HG03196 (cell line): ENCODE measurements at regions not wholly inside any gene's neighbourhood (a gene's known extent, or its start where the extent isn't known, plus 50 kb on each side); places are given as distances from the start of the nearest gene placed in this dataset.

Experiments used
- ATAC-seq: cut with Tn5 transposase; IDR thresholded peaks from one replicate; pipeline ENCODE4 v1.9.1; 2021; ENCODE audit not compliant: unreplicated experiment

DNA sequence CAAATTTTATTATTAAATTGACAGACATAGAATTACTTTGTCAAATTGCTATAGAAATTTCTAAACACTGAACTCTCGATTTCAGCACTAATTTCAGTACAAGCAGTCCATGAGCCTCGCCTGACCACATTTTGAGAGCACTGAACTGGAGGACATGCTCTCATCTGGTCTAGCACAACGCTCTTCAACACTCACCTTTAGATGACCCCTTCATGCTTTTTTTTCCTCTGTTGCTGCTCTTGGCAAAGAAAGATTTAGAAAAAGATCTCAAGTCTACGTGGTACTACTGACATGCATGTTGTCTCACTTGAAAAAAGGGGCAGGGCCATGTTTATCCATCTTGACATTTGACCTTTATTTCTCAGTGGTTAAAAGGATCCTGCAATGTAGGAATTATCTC is 981.5 kb downstream of the DIAPH3 start:
- no peak for ATAC-seq

DNA sequence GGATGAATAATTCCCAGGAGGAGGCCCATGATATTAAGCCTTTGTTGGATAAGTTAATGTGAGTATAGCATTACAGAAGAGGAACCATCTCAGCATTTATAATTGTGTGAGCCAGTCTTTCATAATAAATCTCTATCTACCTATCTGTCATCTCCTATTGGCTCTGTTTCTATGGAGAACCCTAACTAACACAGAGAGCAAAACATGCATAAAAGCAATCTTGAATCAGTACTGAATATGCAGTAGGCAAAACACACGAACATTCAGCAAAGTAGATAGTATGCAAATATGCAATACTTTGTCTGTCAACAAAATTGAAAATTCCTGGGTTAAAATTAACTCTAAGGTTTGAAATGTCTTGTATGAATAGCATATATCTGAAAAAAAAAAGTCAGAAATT is 966.3 kb downstream of the DIAPH3 start:
- ATAC-seq: no peak

DNA sequence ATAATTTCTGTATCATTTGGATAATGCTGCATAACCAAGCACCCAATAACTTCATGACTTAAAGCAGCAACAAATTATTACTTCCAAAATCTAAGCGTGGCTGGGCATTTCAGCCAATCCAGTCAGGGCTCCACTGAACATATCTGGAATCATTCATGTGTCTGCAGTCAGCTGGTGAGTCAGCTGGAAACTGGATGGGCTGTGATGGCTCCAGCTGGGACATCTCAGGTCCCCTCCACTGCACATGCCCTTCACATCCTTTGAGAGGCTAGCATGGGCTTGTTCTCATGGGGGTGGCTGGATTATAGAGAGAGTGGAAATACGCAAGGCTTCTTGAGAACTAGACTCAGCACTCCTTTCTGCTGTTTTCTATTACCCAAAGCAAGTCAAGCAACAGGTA is 961.9 kb downstream of the DIAPH3 start:
- ATAC-seq: no peak

DNA sequence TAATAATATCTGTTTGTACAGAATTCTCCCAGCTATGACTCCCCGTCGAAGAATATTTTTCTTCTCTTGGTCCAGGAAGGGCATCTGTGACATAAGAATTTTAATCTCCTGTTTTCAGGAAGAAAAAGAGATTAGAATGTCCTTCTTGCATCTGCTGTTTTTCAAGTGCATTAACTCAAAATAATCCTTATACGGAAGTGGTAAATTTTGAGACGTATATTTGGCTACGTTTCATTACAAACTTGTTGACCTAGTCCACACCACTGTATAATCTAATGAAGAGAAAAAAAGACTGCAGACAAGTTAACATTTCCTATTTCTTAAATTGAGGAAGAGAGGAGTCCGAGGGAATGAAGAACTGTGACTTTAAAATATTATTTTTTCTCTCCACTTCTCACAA is 959.9 kb downstream of the DIAPH3 start:
- no peak for ATAC-seq

DNA sequence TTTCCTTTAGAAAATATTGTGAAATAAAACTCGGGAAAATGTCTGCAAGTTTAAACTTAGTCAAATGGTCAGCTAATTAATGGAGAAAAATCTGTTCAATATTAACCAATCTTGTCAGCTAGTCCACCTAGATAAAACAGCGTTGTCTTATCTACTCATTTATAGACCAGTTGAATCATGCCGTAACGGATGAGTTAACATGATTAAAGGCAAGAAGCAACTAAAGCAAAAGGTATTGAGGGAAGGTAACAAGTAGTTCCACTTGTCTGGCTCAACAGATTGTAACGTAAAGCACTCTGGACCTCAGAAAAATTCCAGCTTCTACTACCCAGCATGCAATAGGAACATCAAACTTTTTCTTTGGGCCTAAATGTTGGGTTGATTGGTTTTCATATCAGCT is 958.2 kb downstream of the DIAPH3 start:
- ATAC-seq: no peak

DNA sequence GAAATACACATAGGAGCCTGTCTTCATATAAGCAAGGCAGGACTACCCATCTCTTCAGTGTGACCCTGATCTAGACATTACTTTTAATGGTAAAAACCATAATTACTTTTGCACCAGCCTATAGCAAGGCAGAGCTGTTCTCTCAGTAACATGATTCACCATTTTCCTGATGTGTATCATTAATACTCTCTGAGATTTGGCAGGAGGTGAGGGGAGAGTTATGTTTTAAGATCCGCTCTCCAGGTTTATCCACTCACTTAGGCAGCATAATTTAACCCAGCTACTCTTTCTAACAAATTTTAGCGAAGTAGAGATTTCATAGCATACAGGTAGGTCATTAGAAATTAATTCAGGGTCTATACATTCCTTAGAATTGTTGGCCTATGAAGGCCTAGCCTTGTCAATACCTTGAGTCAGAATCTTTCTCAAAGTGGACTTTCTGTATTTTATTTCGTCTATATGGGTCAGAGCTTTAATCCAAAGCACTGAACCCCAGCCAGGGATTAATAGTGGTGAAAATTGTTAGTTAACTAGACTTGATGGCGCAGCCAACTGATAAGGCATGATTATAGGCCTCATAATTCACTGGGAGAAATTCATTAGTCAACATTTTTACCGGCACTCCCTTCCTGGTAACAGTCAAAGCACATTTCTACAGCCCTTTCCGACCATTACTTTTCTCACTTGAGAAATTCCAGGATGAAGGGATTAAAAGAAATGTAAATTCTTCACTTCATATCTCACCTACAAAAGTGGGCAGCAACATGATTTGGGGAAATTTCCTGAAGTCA is 955.1 kb downstream of the DIAPH3 start:
- no peak for ATAC-seq

DNA sequence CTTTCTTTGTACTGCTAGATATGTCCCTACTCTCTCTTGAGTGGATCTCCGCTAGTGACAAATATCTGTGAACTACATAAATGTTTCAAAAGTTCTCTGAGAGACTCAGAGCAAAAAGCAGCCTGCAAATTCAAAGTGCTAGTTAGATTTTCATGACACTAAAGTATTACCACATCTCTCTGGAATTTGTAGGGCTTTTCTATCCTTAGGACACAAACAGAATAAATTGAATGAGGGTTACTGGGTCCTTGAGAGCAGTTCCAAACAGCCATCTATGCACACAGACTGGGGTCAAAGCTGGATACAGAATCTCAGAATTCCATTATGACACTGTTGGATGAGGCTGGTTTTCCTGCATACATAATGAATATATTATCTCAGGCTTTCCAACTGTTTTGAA is 953.2 kb downstream of the DIAPH3 start:
- ATAC-seq: no peak

DNA sequence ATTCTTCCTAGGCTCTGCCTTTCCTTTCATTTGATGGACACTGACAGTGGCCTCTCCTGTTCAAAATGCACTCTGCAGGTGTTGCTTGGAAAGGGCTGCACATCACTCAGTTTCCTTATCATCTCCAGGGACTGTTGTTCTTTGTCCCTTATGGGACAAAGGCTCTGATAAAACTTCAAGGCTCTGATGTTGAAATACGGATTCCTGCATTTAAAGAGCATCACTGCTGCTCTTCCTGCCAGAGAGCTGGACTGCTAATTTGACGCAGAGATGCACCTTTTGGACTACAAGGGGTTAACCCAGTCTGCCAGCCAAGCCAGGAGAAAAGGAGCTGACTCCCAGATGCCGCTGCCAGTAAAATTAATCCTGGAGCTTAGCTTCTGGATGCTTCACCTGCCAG is 952.1 kb downstream of the DIAPH3 start:
- ATAC-seq: no peak

DNA sequence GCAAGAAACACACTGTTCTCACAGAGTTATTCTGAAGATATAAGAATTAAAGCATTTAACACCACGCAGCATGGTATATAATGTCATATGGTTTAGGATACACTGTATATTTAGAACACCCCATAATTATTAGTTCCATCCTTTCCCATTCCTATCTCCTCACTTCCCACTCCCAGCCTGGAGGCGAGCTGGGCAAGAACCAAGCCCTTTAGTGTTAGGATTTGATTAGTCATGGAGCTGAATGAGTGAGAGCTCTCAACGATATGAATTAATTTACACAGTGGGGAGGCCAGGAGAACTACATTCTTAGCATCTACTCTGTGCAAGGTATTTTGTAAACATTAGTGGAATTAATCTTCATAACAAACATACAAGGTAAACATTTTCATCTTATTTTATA is 934.3 kb downstream of the DIAPH3 start:
- no peak for ATAC-seq

DNA sequence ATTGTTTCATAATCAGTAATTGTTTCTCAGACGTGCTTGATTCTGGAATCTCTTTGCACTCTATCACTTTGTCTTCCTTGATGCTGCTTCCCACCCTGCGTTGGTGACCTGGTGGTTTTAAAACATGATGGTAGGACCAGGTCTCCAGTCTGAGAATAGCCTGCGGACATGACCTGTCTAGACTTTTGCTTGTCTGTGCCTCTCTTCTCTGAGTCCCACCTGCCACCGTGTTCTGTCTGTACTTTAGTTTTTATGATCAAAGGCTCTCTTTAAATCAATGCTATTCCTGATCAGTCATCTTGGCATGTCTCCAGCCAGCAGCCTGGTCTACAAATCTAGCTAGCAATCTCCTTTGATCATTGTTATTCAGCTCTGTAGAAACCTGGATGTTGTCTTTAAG is 933.9 kb downstream of the DIAPH3 start:
- ATAC-seq: no peak

DNA sequence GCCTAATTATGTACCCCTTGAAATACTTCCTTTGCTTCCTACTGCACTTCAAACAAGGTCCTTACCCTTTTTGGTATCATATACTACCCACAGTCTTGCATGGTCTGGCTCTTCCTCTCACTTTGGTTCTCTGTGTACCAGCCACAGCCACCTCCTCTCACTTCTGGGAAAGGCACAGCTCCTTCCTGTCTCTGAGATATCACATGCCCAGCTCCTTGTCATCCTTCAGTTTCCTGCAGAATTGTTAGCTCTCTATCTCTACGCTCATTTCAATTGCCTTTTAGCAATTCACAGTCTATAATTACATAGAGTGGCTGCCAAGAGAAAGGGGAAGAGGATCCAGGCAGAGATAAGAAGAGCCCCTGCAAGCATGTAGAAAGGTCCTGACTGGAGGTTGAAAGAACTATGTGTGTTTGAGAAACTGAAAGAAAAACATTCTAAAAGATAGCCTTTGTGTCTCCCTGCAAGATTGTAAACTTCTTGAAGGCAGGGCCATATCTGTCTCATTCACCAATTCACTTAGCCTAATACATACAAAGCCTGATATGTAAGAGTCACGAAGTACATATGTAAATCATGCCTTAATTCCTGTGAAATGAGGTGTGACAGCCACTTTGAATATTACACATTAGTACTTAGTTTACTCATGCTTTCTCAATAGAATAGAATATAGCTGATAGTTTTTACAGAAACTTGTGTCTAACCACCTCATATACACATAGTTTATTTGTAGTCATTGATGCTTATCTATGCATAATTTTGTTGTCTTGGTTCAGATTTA is 933.1 kb downstream of the DIAPH3 start:
- ATAC-seq: no peak

DNA sequence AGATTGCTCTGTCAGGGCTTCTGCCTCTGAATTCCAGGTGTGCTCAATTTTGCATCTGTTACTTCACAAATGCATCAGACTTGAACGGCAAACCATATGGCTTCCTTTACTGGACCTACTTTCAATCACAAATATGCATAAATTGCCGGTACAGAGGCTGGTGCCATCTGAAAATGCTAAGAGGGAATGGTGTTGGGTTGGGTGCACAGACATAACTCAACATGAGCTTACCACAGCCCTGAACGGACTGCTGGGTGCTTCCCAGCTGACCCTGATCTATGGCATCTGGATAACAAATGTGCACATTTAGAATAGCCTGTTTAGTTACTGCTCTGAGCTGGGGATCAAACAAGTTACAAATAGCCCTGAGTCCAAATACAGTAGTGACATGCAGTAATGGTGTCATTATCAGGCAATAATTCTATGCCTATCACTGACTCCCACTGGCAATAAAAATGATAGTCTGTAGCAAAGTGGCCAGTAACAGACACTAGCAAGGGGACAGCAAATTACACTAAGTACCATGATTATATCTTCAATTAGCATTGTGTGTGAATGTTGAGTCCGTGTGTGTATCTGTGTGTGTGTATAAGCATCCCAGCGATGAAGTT is 927.3 kb downstream of the DIAPH3 start:
- ATAC-seq: no peak

DNA sequence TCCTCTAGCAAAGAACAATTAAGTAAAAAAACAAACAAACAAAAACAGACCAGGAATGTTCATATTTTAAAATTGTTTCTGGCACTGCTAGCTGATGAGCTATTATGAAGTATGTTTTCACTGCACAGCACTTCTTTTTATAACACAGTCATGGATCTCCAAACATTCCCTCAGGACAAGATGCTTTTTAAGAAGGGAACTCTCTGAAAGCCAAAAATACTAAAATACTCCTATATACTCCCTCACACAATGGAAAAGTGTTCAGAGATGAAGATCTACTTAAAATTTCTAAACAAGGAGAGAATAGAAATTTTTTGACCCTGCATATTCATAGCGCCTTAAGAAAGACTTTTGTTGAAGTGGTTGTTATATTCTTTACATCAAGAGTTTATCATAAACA is 926.8 kb downstream of the DIAPH3 start:
- no peak for ATAC-seq

DNA sequence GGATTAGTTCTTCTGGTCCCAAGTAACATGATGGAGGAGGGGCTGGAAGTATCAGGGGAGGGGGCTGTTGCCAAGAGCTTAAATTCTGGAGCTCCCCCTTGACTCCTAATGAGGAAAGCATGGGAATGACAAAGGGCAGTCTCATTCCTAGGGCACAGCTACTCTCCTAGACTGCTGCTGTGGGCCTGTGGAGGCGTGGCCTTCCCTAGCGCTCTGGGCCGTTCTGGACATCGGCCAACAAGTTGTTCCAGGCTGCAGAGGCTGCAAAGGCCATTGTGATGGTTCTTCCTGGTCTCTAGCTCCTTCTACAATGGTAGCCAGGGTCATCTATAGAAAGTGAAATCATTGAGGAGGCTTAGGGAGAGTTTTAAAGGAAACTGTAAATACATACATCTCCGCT is 916.6 kb downstream of the DIAPH3 start:
- ATAC-seq: no peak

DNA sequence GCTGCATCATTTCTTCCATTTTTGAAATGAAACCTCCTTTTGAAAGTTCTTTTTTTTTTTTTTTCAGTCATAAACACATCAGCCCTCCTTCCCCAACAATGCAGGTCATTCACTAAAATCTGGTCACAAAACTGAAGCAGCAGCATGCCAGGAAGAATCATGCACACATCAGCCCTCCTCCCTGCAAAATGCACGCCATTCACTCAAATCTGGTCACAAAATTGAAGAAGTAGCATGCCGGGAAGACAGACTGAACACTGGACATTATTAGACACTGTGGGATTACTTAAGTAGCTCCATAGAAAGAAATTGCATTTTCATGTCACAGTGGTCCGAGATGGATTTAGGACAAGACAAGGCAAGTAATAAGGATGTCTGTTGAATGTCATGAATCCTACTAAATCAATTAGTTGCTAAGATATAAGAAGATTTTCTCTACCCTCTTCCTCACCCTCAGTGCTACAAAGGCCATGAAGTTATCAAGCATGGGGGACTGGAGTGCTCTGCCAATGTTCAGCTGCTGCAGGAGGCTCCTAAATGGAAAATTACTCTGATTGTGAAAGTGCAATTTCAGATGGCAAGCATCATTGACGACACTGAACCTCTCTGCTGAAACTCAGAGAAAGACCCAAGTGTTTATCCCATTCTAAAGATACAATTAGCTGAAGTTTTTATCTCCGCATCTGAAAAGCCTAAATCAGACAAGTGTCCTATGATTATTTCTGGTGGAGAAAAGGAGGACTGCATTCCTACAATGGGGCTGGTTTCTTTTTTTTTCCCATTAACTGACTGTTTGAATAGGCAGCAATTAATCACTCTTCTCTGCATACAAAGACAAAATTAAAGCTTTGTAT is 913.2 kb downstream of the DIAPH3 start:
- ATAC-seq: no peak

DNA sequence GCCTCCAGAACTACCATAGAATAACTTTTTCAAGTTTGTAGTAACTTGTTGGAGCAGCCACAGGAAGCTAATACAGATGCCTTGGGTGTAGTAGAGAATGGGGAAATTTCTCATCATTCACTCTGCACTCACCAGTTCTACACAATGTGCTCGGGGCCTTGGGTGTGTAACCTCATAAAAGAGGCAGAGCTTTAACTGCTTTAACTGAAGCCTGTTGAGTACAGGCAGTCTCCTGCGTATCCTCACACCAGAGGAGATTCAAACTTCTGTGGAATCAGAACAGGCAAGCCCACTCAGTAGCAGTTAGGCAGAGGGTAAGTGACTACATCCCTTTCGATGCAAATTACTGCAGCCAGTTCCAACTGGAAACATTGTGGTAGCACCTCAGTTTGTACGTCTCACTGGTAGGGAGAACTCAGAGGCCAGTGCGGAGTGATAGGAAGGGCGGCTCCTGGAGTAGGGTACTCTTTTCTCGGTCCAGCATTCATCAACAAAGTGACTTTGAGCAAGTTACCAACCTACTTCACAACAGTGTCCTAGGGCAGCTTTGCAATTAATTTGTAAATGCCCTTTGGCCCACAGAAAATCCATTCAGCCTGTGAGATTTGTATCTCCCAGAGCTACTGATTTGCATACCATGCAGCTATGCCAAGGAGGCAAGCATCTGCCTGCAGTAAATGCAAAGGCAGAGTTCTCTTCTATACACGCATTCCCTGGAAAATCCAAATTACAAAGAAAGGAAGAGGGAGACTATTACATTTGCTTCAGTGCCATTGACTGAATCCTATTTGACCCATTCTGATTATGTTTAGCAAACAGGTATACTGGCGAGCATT is 904.3 kb downstream of the DIAPH3 start:
- no peak for ATAC-seq

DNA sequence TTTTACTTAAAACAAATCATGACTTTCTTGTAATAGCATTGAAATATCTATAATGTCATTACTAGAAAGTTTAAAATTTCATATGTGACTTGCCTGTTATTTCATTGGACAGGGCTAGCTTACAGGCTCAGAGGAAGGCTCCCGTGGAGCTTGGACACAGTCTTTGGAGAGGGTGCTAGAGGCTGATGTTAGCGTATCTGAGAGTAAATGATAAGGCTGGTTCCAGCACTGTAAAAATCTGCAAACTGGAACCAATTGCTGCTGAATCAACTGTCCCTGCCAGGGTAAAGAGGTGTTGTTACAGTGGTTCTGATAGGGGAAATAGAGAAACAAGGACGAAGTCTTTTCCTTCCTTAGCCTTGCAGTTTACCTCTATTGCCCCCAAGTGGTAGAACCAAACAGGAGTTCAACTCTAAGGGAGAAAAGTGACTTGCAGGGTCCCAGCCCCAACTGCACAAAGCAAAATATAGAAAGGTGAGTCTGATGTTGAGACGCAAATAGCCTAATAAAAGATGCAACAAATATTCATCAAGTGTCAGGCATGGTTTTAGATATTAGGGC is 901.7 kb downstream of the DIAPH3 start:
- ATAC-seq: no peak

DNA sequence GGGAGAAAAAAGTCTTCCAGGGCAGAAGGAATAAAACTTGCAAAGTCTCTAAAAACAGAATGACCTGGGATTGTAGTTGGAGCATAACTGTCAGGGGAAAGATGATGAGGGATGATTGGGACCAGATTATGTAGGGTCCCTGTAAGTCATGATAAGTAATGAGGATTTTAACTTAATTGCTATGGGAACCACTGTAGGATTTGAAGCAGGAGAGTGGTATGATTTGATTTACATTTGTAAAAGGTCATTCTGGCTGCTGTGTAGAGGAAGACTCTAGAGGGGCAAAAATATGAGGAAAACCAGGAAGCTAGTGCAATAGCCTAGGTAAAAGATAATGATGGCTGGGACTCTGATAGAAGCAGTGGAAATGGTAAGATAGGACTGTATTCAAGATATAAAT is 900.2 kb downstream of the DIAPH3 start:
- ATAC-seq: no peak

DNA sequence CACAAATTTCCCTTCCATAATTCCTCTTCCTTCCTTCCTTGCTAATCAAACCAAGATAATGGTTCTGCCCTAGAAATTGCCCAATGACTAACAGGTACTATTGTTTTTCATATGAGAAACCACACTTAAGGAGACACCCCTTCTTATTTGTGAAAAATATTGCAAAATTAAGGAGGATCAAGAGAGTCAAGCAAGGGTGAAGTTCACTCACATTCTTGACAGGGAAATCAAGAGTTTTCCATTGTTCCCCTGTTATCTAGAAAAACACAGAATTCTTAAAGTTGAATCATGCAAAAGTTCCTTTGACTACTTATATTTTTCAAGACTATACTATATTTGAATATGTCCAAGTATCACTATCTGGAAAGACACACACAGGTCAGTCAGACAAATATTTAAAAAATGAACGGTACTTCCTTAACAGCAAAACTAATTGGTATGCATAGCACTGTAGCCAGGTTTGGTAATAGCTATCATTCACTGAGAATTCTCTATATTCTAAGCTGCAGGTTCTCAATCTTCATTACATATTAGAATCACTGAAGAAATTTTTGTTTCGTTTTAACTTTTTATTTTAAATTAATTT is 897.2 kb downstream of the DIAPH3 start:
- ATAC-seq: no peak

DNA sequence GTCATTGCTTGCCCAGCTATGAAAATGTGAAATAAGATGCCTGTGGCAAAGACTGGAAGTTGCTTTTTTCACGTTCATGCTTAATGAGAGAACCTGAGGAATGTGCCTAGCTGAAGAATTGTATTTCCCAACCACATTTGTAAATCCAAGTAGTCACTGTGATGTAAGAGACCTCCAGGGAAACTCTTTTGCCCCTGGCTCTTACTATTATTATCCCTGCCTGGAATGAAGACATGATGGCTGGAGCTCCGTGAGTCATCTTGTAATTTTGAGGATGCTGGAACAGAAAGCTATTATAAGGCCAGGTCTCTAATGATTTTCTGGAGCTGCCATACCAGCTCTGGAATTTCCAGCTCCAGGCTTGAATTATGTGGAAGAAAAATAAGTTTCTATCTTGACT is 894.3 kb downstream of the DIAPH3 start:
- no peak for ATAC-seq
